ENCODE measurements at regions not wholly inside any gene's neighbourhood (a gene's known extent, or its start where the extent isn't known, plus 50 kb on each side); places are given as distances from the start of the nearest gene placed in this dataset.

- H3K4me1 ChIP-seq: no peaks in the 10 kb centered on the region
- TF ChIP-seq CTCF (IDR thresholded peaks at IDR 0.05): no peak
- no peaks in the 10 kb centered on the region for H3K36me3 ChIP-seq
- no peak overlapping the region for H3K9ac ChIP-seq (ENCODE audit: low read depth in 2 of 2, low read length in 2 of 2)
- intact Hi-C loops (cut with DNase I): no loop called here
- H3K27me3 ChIP-seq: no peaks in the 10 kb centered on the region
- no peak for DNase-seq
- H3K27ac ChIP-seq: no peak overlapping the region
- no peak overlapping the region for H3K4me3 ChIP-seq
- H3K9me3 ChIP-seq: no peaks in the 10 kb centered on the region
Observed at GRCh38 chr12:47312808-47313426, 233.2 kb upstream of the AMIGO2 start.

- no peak for TF ChIP-seq CTCF (IDR thresholded peaks at IDR 0.05)
- no peaks in the 10 kb centered on the region for H3K4me1 ChIP-seq
- H3K36me3 ChIP-seq: no peaks in the 10 kb centered on the region
- intact Hi-C loops (cut with DNase I): no loop called here
- no peak overlapping the region for H3K9ac ChIP-seq (ENCODE audit: low read depth in 2 of 2, low read length in 2 of 2)
- no peaks in the 10 kb centered on the region for H3K27me3 ChIP-seq
- no peak overlapping the region for H3K4me3 ChIP-seq
- DNase-seq: no peak
- no peak overlapping the region for H3K27ac ChIP-seq
- H3K9me3 ChIP-seq: no peaks in the 10 kb centered on the region
Observed at GRCh38 chr12:47312147-47312546, 232.4 kb upstream of the AMIGO2 start.

GRCh38 chr12:47311568-47311967 is 231.8 kb upstream of the AMIGO2 start:
- H3K27ac ChIP-seq: no peak overlapping the region
- intact Hi-C loops (cut with DNase I): no loop called here
- H3K27me3 ChIP-seq: no peaks in the 10 kb centered on the region
- no peaks in the 10 kb centered on the region for H3K9me3 ChIP-seq
- DNase-seq: no peak
- H3K36me3 ChIP-seq: no peaks in the 10 kb centered on the region
- H3K9ac ChIP-seq (ENCODE audit: low read depth in 2 of 2, low read length in 2 of 2): no peak overlapping the region
- H3K4me1 ChIP-seq: no peaks in the 10 kb centered on the region
- H3K4me3 ChIP-seq: no peak overlapping the region
- TF ChIP-seq CTCF (IDR thresholded peaks at IDR 0.05): no peak

- intact Hi-C loops (cut with DNase I): no loop called here
- Histone ChIP-seq H3K4me3 (no peak overlapping the region), H3K4me1 (no peaks in the 10 kb centered on the region), H3K27me3 (no peaks in the 10 kb centered on the region), H3K27ac (no peak overlapping the region), H3K36me3 (no peaks in the 10 kb centered on the region), H3K9ac (ENCODE audit: low read depth in 2 of 2, low read length in 2 of 2) (no peak overlapping the region), H3K9me3 (no peaks in the 10 kb centered on the region)
- TF ChIP-seq CTCF (IDR thresholded peaks at IDR 0.05): no peak
- no peak for DNase-seq
Observed at GRCh38 chr12:47311010-47311409, 231.3 kb upstream of the AMIGO2 start.

GRCh38 chr12:47308672-47309071 is 228.9 kb upstream of the AMIGO2 start:
- Histone ChIP-seq H3K9me3 (no peaks in the 10 kb centered on the region), H3K36me3 (no peaks in the 10 kb centered on the region), H3K4me3 (no peak overlapping the region), H3K27me3 (no peaks in the 10 kb centered on the region), H3K27ac (no peak overlapping the region), H3K4me1 (no peaks in the 10 kb centered on the region), H3K9ac (ENCODE audit: low read depth in 2 of 2, low read length in 2 of 2) (no peak overlapping the region)
- TF ChIP-seq CTCF (IDR thresholded peaks at IDR 0.05): no peak
- DNase-seq: no peak
- intact Hi-C loops (cut with DNase I): loop anchor here (5.0 kb wide), 2 partner anchors 226 to 276 kb away; no protein-coding TSS in a partner anchor

Measured in colonic mucosa (tissue), 4 donors.